ENCODE measurements at regions not wholly inside any gene's neighbourhood (a gene's known extent, or its start where the extent isn't known, plus 50 kb on each side); places are given as distances from the start of the nearest gene placed in this dataset.

DNA sequence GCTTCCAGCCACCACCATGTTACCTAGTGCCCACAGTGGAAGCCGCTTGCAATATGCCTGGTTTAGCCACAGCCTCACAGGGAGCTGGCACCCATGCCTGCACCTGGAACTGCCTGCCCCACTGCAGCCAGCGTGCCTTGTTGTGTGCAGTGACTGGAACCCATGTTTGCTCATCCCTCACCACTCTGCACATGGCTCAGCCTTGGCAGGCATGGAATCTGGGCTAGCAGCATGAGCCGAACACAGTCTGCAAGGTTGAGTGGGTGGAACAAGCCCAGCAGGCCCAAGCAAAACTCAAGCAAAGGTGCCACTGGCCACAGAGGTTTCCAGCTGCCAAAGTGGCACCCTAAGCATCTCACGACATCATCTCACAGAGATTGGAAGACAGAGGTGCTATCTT is 269.5 kb downstream of the PCDH20 start:
- TF ChIP-seq, protein P1, sequence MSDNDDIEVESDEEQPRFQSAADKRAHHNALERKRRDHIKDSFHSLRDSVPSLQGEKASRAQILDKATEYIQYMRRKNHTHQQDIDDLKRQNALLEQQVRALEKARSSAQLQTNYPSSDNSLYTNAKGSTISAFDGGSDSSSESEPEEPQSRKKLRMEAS (IDR thresholded peaks at IDR 0.05; ENCODE audit: low read depth, low read length): no peak
- TF ChIP-seq CTCF (IDR thresholded peaks at IDR 0.05 in 2 of 3, conservative IDR thresholded peaks at IDR 0.05 in 1 of 3; ENCODE audit: control insufficient read depth in 2 of 3, extremely low read depth in 1 of 3, insufficient read depth in 1 of 3, low read depth in 3 of 3, low read length in 3 of 3): no peak
- TF ChIP-seq BACH1 (IDR thresholded peaks at IDR 0.05; ENCODE audit: borderline replicate concordance): no peak
- TF ChIP-seq POLR2AphosphoS5 (IDR thresholded peaks at IDR 0.05; ENCODE audit: low read length): no peak
- no peak for TF ChIP-seq SIN3A (IDR thresholded peaks at IDR 0.05; ENCODE audit: low read depth, low read length)
- TF ChIP-seq LARP7 (IDR thresholded peaks at IDR 0.05): no peak
- TF ChIP-seq, protein P2, sequence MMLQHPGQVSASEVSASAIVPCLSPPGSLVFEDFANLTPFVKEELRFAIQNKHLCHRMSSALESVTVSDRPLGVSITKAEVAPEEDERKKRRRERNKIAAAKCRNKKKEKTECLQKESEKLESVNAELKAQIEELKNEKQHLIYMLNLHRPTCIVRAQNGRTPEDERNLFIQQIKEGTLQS (IDR thresholded peaks at IDR 0.05; ENCODE audit: borderline replicate concordance, extremely low read depth, low read depth, low read length): no peak
- TF ChIP-seq, protein P3, sequence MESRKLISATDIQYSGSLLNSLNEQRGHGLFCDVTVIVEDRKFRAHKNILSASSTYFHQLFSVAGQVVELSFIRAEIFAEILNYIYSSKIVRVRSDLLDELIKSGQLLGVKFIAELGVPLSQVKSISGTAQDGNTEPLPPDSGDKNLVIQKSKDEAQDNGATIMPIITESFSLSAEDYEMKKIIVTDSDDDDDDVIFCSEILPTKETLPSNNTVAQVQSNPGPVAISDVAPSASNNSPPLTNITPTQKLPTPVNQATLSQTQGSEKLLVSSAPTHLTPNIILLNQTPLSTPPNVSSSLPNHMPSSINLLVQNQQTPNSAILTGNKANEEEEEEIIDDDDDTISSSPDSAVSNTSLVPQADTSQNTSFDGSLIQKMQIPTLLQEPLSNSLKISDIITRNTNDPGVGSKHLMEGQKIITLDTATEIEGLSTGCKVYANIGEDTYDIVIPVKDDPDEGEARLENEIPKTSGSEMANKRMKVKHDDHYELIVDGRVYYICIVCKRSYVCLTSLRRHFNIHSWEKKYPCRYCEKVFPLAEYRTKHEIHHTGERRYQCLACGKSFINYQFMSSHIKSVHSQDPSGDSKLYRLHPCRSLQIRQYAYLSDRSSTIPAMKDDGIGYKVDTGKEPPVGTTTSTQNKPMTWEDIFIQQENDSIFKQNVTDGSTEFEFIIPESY (IDR thresholded peaks at IDR 0.05): no peak

Measured in GM12878 (cell line).